H9 (cell line): ENCODE measurements at regions not wholly inside any gene's neighbourhood (a gene's known extent, or its start where the extent isn't known, plus 50 kb on each side); places are given as distances from the start of the nearest gene placed in this dataset.

ENCODE experiments used
- DNase-seq: peaks from one replicate; pipeline ENCODE4 v3.0.0-alpha.2; 2017
- H2AFZ ChIP-seq: one replicate; pipeline ENCODE4 v1.6.1; 2013; ENCODE audit warnings: mild to moderate bottlenecking, low read length, control low read depth, moderate library complexity
- H2AK5ac ChIP-seq: 2 replicates; pipeline ENCODE4 v1.6.1; 2013; ENCODE audit warnings: low read length, control low read depth, mixed read lengths; ENCODE audit not compliant: insufficient read length
- H2BK120ac ChIP-seq: one replicate; pipeline ENCODE4 v1.6.1; 2013; ENCODE audit warnings: low read depth, mild to moderate bottlenecking, low read length, control low read depth, inconsistent platforms; ENCODE audit not compliant: poor library complexity, severe bottlenecking
- H2BK12ac ChIP-seq: 2 replicates; pipeline ENCODE4 v1.6.1; 2013; ENCODE audit warnings: low read length, control low read depth, mixed read lengths, low read depth; ENCODE audit not compliant: insufficient read length
- H2BK15ac ChIP-seq: 2 replicates; pipeline ENCODE4 v1.6.1; 2013; ENCODE audit warnings: low read depth, low read length, control low read depth
- H2BK20ac ChIP-seq: one replicate; pipeline ENCODE4 v1.6.1; 2013; ENCODE audit warnings: low read depth, mild to moderate bottlenecking, low read length, control low read depth, inconsistent platforms; ENCODE audit not compliant: poor library complexity, severe bottlenecking
- H2BK5ac ChIP-seq: 2 replicates; pipeline ENCODE4 v1.6.1; 2013; ENCODE audit warnings: low read length, control low read depth, mixed read lengths; ENCODE audit not compliant: insufficient read length
- H3K14ac ChIP-seq: 2 replicates; pipeline ENCODE4 v1.6.1; 2013; ENCODE audit warnings: low read length, control low read depth; ENCODE audit not compliant: insufficient read depth
- H3K18ac ChIP-seq: 2 replicates; pipeline ENCODE4 v1.6.1; 2013; ENCODE audit warnings: low read depth, mild to moderate bottlenecking, mixed read lengths, low read length, control low read depth; ENCODE audit not compliant: insufficient read length
- H3K23ac ChIP-seq: 2 replicates; pipeline ENCODE4 v1.6.1; 2013; ENCODE audit warnings: low read length, control low read depth, mixed read lengths, low read depth; ENCODE audit not compliant: insufficient read length
- H3K23me2 ChIP-seq: 2 replicates; pipeline ENCODE4 v1.6.1; 2013; ENCODE audit warnings: low read depth, mild to moderate bottlenecking, mixed read lengths, low read length, control low read depth; ENCODE audit not compliant: insufficient read length, poor library complexity, severe bottlenecking
- H3K27ac ChIP-seq: 2 replicates; pipeline ENCODE4 v1.5.1; 2013; ENCODE audit warnings: low read length, control low read depth, mixed read lengths, low read depth; ENCODE audit not compliant: insufficient read length
- H3K27me3 ChIP-seq: 2 replicates; pipeline ENCODE4 v1.6.1; 2013; ENCODE audit warnings: low read length, control low read depth, inconsistent platforms; ENCODE audit not compliant: insufficient read depth
- H3K4ac ChIP-seq: 2 replicates; pipeline ENCODE4 v1.6.1; 2013; ENCODE audit warnings: low read depth, mild to moderate bottlenecking, control low read depth, inconsistent platforms, low read length, moderate library complexity
- H3K4me1 ChIP-seq: 2 replicates; pipeline ENCODE4 v1.6.1; 2013; ENCODE audit warnings: low read length, control low read depth, inconsistent platforms; ENCODE audit not compliant: insufficient read depth
- H3K4me2 ChIP-seq: 2 replicates; pipeline ENCODE4 v1.6.1; 2013; ENCODE audit warnings: low read length, control low read depth, mixed read lengths; ENCODE audit not compliant: insufficient read length, insufficient read depth
- H3K56ac ChIP-seq: 2 replicates; pipeline ENCODE4 v1.6.1; 2013; ENCODE audit warnings: low read depth, mild to moderate bottlenecking, mixed read lengths, low read length, control low read depth; ENCODE audit not compliant: insufficient read length
- H3K79me1 ChIP-seq: 2 replicates; pipeline ENCODE4 v1.6.1; 2013; ENCODE audit warnings: low read depth, mild to moderate bottlenecking, moderate library complexity, low read length, control low read depth, inconsistent platforms; ENCODE audit not compliant: insufficient read depth, poor library complexity, severe bottlenecking
- H3K79me2 ChIP-seq: 2 replicates; pipeline ENCODE4 v1.6.1; 2013; ENCODE audit warnings: low read length, control low read depth, inconsistent platforms; ENCODE audit not compliant: insufficient read depth
- H3K9ac ChIP-seq: 2 replicates; pipeline ENCODE4 v1.6.1; 2013; ENCODE audit warnings: low read length, control low read depth, mixed read lengths; ENCODE audit not compliant: insufficient read length; ENCODE audit errors: extremely low read depth
- H3K9me3 ChIP-seq: one replicate; pipeline ENCODE4 v1.6.1; 2013; ENCODE audit warnings: low read depth, low read length, inconsistent platforms; ENCODE audit not compliant: control insufficient read depth
- H3T11ph ChIP-seq: one replicate; pipeline ENCODE4 v1.6.1; 2013; ENCODE audit warnings: mild to moderate bottlenecking, low read length, control low read depth, inconsistent platforms
- H4K20me1 ChIP-seq: one replicate; pipeline ENCODE4 v1.6.1; 2013; ENCODE audit not compliant: control insufficient read depth, insufficient read length, insufficient read depth
- H4K5ac ChIP-seq: 2 replicates; pipeline ENCODE4 v1.6.1; 2013; ENCODE audit warnings: low read depth, mild to moderate bottlenecking, mixed read lengths, low read length, control low read depth; ENCODE audit not compliant: insufficient read length
- H4K8ac ChIP-seq: replicated peaks from 2 replicates; pipeline ENCODE4 v1.6.1; 2013; ENCODE audit warnings: low read length, control low read depth, mixed read lengths, low read depth; ENCODE audit not compliant: insufficient read length
- H4K91ac ChIP-seq: 2 replicates; pipeline ENCODE4 v1.6.1; 2013; ENCODE audit warnings: low read depth, mild to moderate bottlenecking, moderate library complexity, mixed read lengths, low read length, control low read depth; ENCODE audit not compliant: insufficient read length
- H3K27ac Mint-ChIP-seq, 3 experiments: 2 replicates in 2 of 3; 3 replicates in 1 of 3; pipeline ENCODE4 v1.8.0; 2020 to 2021; ENCODE audit warnings: mixed read lengths in 3 of 3, mild to moderate bottlenecking in 1 of 3, moderate library complexity in 1 of 3
- H3K27me3 Mint-ChIP-seq: 2 replicates; pipeline ENCODE4 v1.8.0; 2021; ENCODE audit warnings: low read depth, mild to moderate bottlenecking, moderate library complexity, mixed read lengths
- H3K36me3 Mint-ChIP-seq, 3 experiments: 2 replicates in 2 of 3; 3 replicates in 1 of 3; pipeline ENCODE4 v1.8.0; 2020 to 2021; ENCODE audit warnings: low read depth in 3 of 3, mixed read lengths in 3 of 3; ENCODE audit not compliant: insufficient read depth in 1 of 3
- H3K4me1 Mint-ChIP-seq, 2 experiments: 2 replicates each; pipeline ENCODE4 v1.8.0; 2020; ENCODE audit warnings: mixed read lengths in 2 of 2
- H3K4me3 Mint-ChIP-seq, 2 experiments: 2 replicates in 1 of 2; 3 replicates in 1 of 2; pipeline ENCODE4 v1.8.0; 2020 to 2021; ENCODE audit warnings: mild to moderate bottlenecking in 2 of 2, mixed read lengths in 2 of 2, moderate library complexity in 1 of 2
- H3K9me3 Mint-ChIP-seq, 2 experiments: 2 replicates in 1 of 2; 3 replicates in 1 of 2; pipeline ENCODE4 v1.8.0; 2020; ENCODE audit warnings: mild to moderate bottlenecking in 2 of 2, mixed read lengths in 2 of 2, moderate library complexity in 1 of 2
- WGBS: extraction: QIAGEN DNeasy Blood & Tissue Kit; methylation state at CpG from one replicate; pipeline ENCODE4 v1.1.7; 2013; ENCODE audit warnings: missing lambda C conversion rate, low lambda C conversion rate, mixed read lengths; ENCODE audit not compliant: insufficient read length; ENCODE audit errors: extremely low coverage; 5-methylcytosine and 5-hydroxymethylcytosine counted together
- TF ChIP-seq, protein P1 (sequence below): fragments of 200-600 bp; sonication (generic); conservative IDR thresholded peaks from 3 replicates; pipeline ENCODE4 v1.8.0; 2021; ENCODE audit warnings: antibody characterized with exemption, mild to moderate bottlenecking

DNA sequence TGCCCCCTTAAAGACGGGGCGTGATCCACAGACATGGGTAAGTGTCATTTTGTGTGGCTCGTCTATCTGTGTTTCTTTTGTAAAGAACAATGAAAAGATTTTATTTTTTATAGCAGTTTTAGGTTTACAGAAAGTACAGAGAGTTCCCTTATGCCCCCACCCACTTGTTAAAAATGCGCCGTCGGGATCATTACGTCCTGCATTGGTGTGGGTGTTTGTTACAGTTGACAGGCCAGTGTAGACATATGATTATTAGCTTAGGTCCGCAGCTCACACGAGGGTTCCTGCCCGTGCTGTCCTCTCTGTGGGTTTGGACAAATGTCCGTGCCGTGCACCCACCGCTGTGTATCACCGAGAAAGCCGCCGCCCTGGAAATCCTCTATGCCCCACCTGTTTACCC, 50.5 kb downstream of the RGS12 start:
- Histone ChIP-seq H3K4me1 (peaks cover 4% of the 10 kb centered on the region; the same call in 1 of the 2 replicates), H3K56ac (no peak overlapping the region), H4K5ac (no peak overlapping the region), H3K23ac (no peak overlapping the region), H3T11ph (no peak overlapping the region), H2AK5ac (no peak overlapping the region), H3K79me1 (no peaks in the 10 kb centered on the region), H3K18ac (no peak overlapping the region), H3K4ac (no peak overlapping the region), H2BK12ac (no peak overlapping the region), H2BK5ac (no peak overlapping the region), H3K14ac (no peak overlapping the region), H3K4me2 (no peak overlapping the region), H2BK15ac (no peak overlapping the region), H3K79me2 (no peaks in the 10 kb centered on the region), H4K91ac (no peak overlapping the region), H2AFZ (no peak overlapping the region), H3K27me3 (no peaks in the 10 kb centered on the region), H3K9me3 (no peaks in the 10 kb centered on the region), H3K9ac (no peak overlapping the region), H3K27ac (no peak overlapping the region), H2BK120ac (no peak overlapping the region), H2BK20ac (no peak overlapping the region), H4K8ac (no peak overlapping the region), H4K20me1 (no peaks in the 10 kb centered on the region), H3K23me2 (no peaks in the 10 kb centered on the region)
- Mint-ChIP-seq H3K27me3 (no peaks in the 10 kb centered on the region), H3K4me1 (peaks cover 12 to 18% of the 10 kb centered on the region in 2 experiments), H3K27ac (no peak overlapping the region), H3K4me3 (no peak overlapping the region), H3K36me3 (0 out of 7 replicates have a peak, but pooled peaks cover 0 to 4% (median 2%) of the 10 kb centered on the region in 3 experiments), H3K9me3 (no peaks in the 10 kb centered on the region)
- DNase-seq, result no peak
- no CpG with 5 or more reads among the region's 16 CpGs for WGBS
- TF ChIP-seq, protein P1, sequence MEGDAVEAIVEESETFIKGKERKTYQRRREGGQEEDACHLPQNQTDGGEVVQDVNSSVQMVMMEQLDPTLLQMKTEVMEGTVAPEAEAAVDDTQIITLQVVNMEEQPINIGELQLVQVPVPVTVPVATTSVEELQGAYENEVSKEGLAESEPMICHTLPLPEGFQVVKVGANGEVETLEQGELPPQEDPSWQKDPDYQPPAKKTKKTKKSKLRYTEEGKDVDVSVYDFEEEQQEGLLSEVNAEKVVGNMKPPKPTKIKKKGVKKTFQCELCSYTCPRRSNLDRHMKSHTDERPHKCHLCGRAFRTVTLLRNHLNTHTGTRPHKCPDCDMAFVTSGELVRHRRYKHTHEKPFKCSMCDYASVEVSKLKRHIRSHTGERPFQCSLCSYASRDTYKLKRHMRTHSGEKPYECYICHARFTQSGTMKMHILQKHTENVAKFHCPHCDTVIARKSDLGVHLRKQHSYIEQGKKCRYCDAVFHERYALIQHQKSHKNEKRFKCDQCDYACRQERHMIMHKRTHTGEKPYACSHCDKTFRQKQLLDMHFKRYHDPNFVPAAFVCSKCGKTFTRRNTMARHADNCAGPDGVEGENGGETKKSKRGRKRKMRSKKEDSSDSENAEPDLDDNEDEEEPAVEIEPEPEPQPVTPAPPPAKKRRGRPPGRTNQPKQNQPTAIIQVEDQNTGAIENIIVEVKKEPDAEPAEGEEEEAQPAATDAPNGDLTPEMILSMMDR, result no peak
